Stimulated activated CD8-positive, alpha-beta memory T cell treated with anti-CD3 and anti-CD28 coated beads, Interleukin-2, amount 100 ng/mL, for 48 hours (primary cell): ENCODE measurements at regions not wholly inside any gene's neighbourhood (a gene's known extent, or its start where the extent isn't known, plus 50 kb on each side); places are given as distances from the start of the nearest gene placed in this dataset.

ENCODE experiments used
- DNase-seq, 2 donors: peaks; one replicate each; pipeline ENCODE4 v3.0.0-alpha.2; 2020; ENCODE audit warnings: low read depth in 2 of 2

- no peak for DNase-seq
Measured at GRCh38 chr14:96931751-96932150, 134.6 kb downstream of the VRK1 start.

GRCh38 chr14:96934638-96935330 is 137.6 kb downstream of the VRK1 start:
- no peak for DNase-seq

GRCh38 chr14:96938946-96939345 is 141.8 kb downstream of the VRK1 start:
- DNase-seq, result no peak

- DNase-seq, result no peak
Measured at GRCh38 chr14:96940009-96940408, 142.8 kb downstream of the VRK1 start.

- no peak for DNase-seq
Measured at GRCh38 chr14:96944297-96944696, 147.1 kb downstream of the VRK1 start.

GRCh38 chr14:96945721-96946120 is 148.5 kb downstream of the VRK1 start:
- DNase-seq, result no peak

- DNase-seq, result no peak
Measured at GRCh38 chr14:96949594-96949993, 152.4 kb downstream of the VRK1 start.

GRCh38 chr14:96951511-96951910 is 154.3 kb downstream of the VRK1 start:
- DNase-seq, result no peak

- no peak for DNase-seq
Measured at GRCh38 chr14:96953087-96953874, 156.1 kb downstream of the VRK1 start.

- DNase-seq, result no peak
Measured at GRCh38 chr14:96953875-96954185, 156.6 kb downstream of the VRK1 start.

- no peak for DNase-seq
Measured at GRCh38 chr14:96956464-96957239, 159.5 kb downstream of the VRK1 start.

- DNase-seq, result no peak
Measured at GRCh38 chr14:96958057-96958456, 160.9 kb downstream of the VRK1 start.

- no peak for DNase-seq
Measured at GRCh38 chr14:96959992-96960391, 162.8 kb downstream of the VRK1 start.

GRCh38 chr14:96960598-96961116 is 163.5 kb downstream of the VRK1 start:
- DNase-seq, result no peak

- DNase-seq, result no peak
Measured at GRCh38 chr14:96961895-96962294, 164.7 kb downstream of the VRK1 start.

- DNase-seq, result no peak
Measured at GRCh38 chr14:96962337-96962736, 165.2 kb downstream of the VRK1 start.

GRCh38 chr14:96964726-96965415 is 167.7 kb downstream of the VRK1 start:
- no peak for DNase-seq

- no peak for DNase-seq
Measured at GRCh38 chr14:96965885-96966595, 168.9 kb downstream of the VRK1 start.

- no peak for DNase-seq
Measured at GRCh38 chr14:96975116-96975515, 177.9 kb downstream of the VRK1 start.

GRCh38 chr14:96978525-96979272 is 181.5 kb downstream of the VRK1 start:
- DNase-seq, result no peak
